ENCODE measurements at regions not wholly inside any gene's neighbourhood (a gene's known extent, or its start where the extent isn't known, plus 50 kb on each side); places are given as distances from the start of the nearest gene placed in this dataset.

DNA sequence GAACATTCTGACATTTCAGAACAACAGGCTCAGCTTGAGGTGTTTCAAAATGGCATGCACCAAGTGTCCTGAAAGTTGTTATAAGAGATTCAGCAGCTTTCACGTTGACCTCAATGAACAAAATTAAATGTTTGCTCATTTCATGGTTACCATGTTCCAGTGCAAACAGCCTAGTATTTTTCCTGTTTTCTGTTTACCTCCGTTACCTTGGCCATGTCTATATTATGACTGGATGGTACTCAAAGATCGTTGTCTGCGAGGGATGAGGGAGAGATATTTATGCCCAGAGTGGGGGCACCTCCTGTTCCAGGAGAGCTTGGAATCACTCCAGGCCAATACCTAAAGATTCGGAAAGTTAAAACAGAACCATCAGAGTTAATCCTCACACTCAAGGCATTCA, 83.8 kb upstream of the SASH1 start:
- intact Hi-C loops (cut with micrococcal nuclease): no loop called here
- CTCF ChIA-PET: no interaction called here
- WGBS, 2 experiments (ENCODE audit: extremely low coverage in 2 of 2, insufficient read length in 1 of 2): no CpG with 5 or more reads among the region's 5 CpGs

More for the DNA sequence above, 83.8 kb upstream of the SASH1 start:
- ATAC-seq (ENCODE audit: low read depth) (no peak), DNase-seq (no peak)
- Histone ChIP-seq H3K9ac (ENCODE audit: low read depth, low read length) (no peak overlapping the region), H3K27ac (ENCODE audit: insufficient read depth, low read length) (no peak overlapping the region), H3K4me3 (ENCODE audit: insufficient read depth, low read depth, low read length) (no peak overlapping the region), H2AK5ac (ENCODE audit: low read depth, low read length) (no peak overlapping the region), H2AFZ (replicated peaks; ENCODE audit: low read length, poor library complexity) (no peak overlapping the region), H4K5ac (ENCODE audit: low read depth, low read length) (no peak overlapping the region), H3K4me2 (ENCODE audit: low read depth, low read length) (no peak overlapping the region), H4K8ac (ENCODE audit: low read depth in 2 of 2, low read length in 2 of 2) (no peak overlapping the region), H3K18ac (ENCODE audit: low read depth, low read length) (no peak overlapping the region), H3K4ac (ENCODE audit: low read depth, low read length) (no peak overlapping the region), H2BK120ac (ENCODE audit: low read depth, low read length) (no peak overlapping the region), H2BK15ac (ENCODE audit: low read depth, low read length) (no peak overlapping the region), H2BK20ac (ENCODE audit: low read depth, low read length) (no peak overlapping the region), H3K4me1 (ENCODE audit: control insufficient read depth, insufficient read depth, low read length) (0 out of 2 replicates have a peak, but pooled peaks cover 3% of the 10 kb centered on the region), H3K79me1 (ENCODE audit: low read depth in 1 of 2, low read length in 2 of 2) (no peaks in the 10 kb centered on the region), H3K9me1 (ENCODE audit: insufficient read depth, low read length) (0 out of 2 replicates have a peak, but pooled peaks cover 5% of the 10 kb centered on the region), H4K91ac (ENCODE audit: insufficient read depth, low read depth, low read length) (no peak overlapping the region), H4K20me1 (ENCODE audit: insufficient read depth, low read length) (no peaks in the 10 kb centered on the region), H3K9me3 (ENCODE audit: control insufficient read depth, insufficient read depth, low read length) (no peaks in the 10 kb centered on the region; the same call in 1 of the 2 replicates), H2AK9ac (replicated peaks; ENCODE audit: low read depth, low read length, poor library complexity) (no peak overlapping the region), H3K23ac (ENCODE audit: low read depth, low read length) (no peak overlapping the region), H3K36me3 (ENCODE audit: control insufficient read depth, insufficient read depth, low read length) (no peaks in the 10 kb centered on the region), H3K27me3 (ENCODE audit: control insufficient read depth, insufficient read depth, low read length) (no peaks in the 10 kb centered on the region), H3K14ac (replicated peaks; ENCODE audit: low read depth, low read length) (no peak overlapping the region), H2BK5ac (ENCODE audit: low read depth, low read length, poor library complexity, severe bottlenecking) (no peak overlapping the region), H3K56ac (ENCODE audit: extremely low read depth, insufficient read depth, low read length) (no peak overlapping the region)
- in situ Hi-C loops (cut with MboI; ENCODE audit: low sequenced_read_pairs): no loop called here
- no peak for TF ChIP-seq POLR2A (IDR thresholded peaks at IDR 0.05; ENCODE audit: low read depth, low read length)
- no peak for TF ChIP-seq NFE2L2 (IDR thresholded peaks at IDR 0.05; ENCODE audit: low read depth, low read length)
- TF ChIP-seq MAFK (IDR thresholded peaks at IDR 0.05; ENCODE audit: low read depth, low read length): no peak
- no TSS peak for BruUV-seq (replicated peaks)
- dilution Hi-C loops (cut with HindIII; ENCODE audit: low sequenced_read_pairs, unreplicated experiment): no loop called here
- POLR2A ChIA-PET (ENCODE audit: unreplicated experiment): no interaction called here

Measured in IMR-90 (cell line).